GM10266 (cell line): ENCODE measurements at regions not wholly inside any gene's neighbourhood (a gene's known extent, or its start where the extent isn't known, plus 50 kb on each side); places are given as distances from the start of the nearest gene placed in this dataset.

Experiments
- DNase-seq: peaks from one replicate; pipeline ENCODE4 v3.0.0; 2012; ENCODE audit errors: extremely low spot score
- CTCF ChIP-seq: IDR thresholded peaks from 2 replicates; pipeline ENCODE4 v1.5.1; 2012; ENCODE audit warnings: mild to moderate bottlenecking, low read depth; ENCODE audit not compliant: control insufficient read depth, insufficient read depth; ENCODE audit errors: missing control alignments

- TF ChIP-seq CTCF, result no peak
- DNase-seq, result no peak
Observed at GRCh38 chr22:47990481-47990880, 1228.0 kb downstream of the TBC1D22A start.

GRCh38 chr22:47987885-47988515 lies 1225.5 kb downstream of the TBC1D22A start:
- no peak for TF ChIP-seq CTCF
- no peak for DNase-seq

- no peak for TF ChIP-seq CTCF
- no peak for DNase-seq
Observed at GRCh38 chr22:47976219-47976618, 1213.8 kb downstream of the TBC1D22A start.

GRCh38 chr22:47967831-47968230 lies 1205.4 kb downstream of the TBC1D22A start:
- DNase-seq, result no peak
- TF ChIP-seq CTCF, result no peak

GRCh38 chr22:47966316-47966715 lies 1203.9 kb downstream of the TBC1D22A start:
- no peak for DNase-seq
- TF ChIP-seq CTCF, result no peak

- TF ChIP-seq CTCF, result no peak
- no peak for DNase-seq
Observed at GRCh38 chr22:47965896-47966295, 1203.4 kb downstream of the TBC1D22A start.

GRCh38 chr22:47965066-47965465 lies 1202.6 kb downstream of the TBC1D22A start:
- TF ChIP-seq CTCF, result no peak
- DNase-seq, result no peak
